Globus pallidus (tissue), 1 donor: ENCODE measurements at regions not wholly inside any gene's neighbourhood (a gene's known extent, or its start where the extent isn't known, plus 50 kb on each side); places are given as distances from the start of the nearest gene placed in this dataset.
A peak's percentile ranks its signal among the peaks of the same experiment; 100 is the strongest.
"Not testable (repeated sequence)": the region's sequence is repeated elsewhere in the genome, so short reads cannot be mapped to it uniquely, and the experiment has no call there.

ENCODE experiments used
- DNase-seq: peaks from one replicate; pipeline ENCODE4 v3.0.0-alpha.2; 2015; ENCODE audit warnings: low spot score

DNA sequence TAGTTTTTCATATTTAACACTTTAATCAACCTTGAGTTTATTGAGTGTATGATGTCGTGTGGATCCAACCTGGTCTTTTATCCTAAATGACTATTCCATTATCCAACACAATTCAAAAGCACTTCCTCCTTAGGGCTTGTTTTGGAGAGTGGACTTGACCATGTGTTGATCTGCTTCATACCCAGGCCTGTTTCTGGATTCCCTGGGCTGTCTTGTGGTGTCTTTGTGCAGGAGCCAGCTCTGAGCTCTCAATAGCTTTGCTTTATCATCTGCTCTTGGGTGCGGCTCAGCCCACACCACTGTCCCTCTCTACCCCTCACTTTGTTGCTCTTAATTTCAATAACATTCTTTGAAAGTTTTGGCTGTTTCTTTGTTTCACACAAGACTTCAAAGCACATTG lies 70.9 kb upstream of the CHST15 start:
- peak; percentile 33 for DNase-seq

DNA sequence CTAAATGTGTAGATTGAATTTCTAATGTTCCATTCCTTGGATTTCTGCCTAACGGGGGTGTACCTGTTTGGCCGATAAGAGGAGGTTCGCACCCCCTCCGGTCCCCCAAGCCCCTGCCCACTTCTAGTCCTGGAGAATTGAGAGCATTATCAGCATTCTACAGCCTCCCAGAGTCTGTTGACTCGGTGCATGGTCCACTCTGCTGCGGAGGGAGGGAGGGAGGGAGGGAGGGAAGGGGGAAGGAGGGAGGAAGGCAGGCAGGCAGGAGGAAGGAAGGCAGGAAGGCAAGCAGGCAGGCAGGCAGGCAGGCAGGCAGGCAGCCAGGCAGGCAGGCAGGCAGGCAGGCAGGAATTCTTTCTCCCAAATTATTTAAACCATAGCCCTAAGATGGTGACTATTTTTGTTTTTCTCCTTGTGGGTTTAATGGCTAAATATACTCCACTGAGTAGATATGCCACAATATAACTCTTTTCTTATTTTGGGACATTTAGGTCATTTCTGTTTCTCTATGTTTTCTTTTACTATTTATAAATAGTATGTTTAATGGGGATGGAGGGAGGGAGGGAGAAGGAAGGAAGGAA lies 69.5 kb upstream of the CHST15 start:
- DNase-seq = no peak

DNA sequence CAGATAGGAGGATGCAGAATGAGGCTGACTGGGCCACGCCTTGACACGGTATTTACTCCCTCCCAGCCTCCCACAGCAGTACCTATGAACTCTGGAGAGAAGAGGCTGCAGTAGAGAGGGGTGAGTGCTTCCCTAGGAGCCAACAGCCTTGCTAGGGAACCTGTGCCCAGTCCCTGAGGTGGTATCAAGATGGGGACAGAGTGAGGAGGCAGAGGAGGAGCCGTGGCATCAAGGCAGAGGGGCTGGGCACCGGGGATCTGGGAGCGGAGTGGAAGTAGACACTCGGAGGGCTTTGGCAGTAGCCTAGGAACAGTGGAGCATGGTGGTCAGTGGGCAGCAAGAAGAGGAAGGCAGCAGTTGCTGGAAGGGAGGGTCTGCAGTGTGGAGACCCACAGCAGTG lies 68.7 kb upstream of the CHST15 start:
- no peak for DNase-seq

DNA sequence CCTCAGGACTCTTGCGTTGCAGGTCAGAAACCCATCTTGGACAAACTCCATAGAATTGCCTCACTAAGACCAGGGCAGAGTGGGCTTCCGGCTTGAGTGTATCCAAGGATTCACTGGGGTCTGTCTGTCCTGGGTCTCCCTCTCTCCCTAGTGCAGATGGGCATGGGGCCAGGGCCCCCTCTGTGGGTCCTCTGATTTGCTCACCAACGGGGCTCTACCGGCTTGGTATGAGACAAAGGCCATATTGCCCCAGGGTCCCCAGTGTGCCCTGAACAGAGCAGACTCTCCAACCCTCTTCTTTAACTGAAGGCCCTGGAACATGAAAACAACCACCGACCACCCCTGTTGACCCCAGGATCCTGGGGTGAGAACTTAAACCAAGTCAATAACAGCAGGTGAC lies 68.2 kb upstream of the CHST15 start:
- DNase-seq = no peak

DNA sequence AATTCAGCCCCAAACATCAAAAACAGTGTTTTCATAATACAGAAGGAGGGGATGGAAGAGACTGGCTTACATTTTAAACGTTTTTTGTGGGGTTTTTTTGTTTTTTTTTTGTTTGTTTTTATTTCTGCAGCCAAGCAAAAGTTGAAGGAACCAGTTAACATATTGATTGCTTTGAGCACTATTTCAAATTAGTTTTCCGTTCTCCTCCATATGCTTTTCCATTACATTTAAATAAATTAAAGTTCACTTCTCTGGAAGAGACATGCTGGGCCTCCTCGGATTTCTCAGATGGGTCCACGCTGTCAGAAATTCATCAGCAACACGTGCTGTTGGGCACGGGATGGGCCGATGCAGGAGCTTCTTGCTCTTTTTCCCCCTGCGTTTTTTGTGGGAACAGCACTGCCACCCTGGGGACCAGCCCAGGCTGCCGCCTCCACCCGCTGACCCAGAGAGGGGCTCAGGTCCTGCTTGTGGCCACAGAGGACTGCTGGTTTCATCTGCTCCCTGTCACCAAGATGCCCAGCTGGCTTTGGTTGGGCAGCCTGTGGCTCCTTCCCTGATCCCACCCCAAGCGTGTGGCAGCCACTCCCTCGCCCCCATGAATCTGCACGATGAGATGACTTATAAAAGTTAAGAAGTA lies 67.7 kb upstream of the CHST15 start:
- DNase-seq = no peak

DNA sequence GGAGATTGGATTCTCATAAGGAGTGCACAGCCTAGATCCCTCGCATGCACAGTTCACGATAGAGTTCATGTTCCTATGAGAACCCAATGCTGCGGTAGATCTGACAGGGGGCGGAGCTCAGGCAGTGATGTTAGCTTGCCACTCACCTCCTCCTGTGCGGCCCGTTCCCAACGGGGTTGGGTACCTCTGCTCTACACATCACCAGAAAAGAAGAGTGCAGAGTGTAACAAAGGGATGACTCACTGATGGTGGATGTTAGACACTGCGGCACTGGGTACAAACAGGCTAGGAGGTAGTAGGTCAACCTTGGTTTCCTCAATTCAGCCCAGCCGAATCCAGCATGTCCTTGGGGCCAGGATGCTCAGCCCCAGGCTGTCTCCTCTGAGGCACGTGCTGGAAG lies 66.8 kb upstream of the CHST15 start:
- DNase-seq = no peak

DNA sequence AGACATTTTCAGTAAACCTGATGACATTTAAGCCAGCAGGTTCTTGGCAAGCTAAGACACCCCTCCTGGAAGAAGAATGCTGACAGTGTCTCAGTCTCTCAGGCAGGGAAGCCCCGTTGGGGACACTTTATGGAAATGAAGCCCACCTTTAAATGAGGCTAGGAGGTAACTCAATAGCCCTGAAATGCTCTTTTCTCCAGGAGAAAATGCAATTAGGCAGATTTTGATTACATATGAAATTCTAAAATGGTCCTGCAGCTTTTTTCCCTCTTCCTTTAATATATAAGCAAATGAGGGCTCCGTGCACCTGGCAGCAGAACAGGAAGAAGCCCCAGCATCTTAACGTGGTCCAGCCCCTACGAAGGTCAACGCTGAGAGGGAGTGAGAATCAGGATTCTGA lies 65.8 kb upstream of the CHST15 start:
- no peak for DNase-seq

DNA sequence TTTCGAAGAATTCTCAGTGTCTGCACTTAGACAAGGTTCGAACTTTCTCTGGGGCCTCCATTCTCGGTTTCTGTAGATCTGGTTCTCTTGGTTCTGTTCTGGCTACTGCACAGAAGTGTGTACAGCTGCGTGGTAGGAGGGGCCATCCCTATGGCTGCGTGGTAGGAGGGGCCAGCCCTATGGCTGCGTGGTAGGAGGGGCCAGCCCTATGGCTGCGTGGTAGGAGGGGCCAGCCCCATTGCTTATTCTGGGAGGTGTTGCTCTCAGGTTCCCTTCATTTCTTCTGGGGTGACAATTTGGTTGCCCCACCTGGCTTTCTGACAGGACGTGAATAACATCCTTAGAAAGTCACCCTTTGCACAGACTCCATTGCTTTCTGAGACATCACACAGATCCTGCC lies 65.2 kb upstream of the CHST15 start:
- no peak for DNase-seq

DNA sequence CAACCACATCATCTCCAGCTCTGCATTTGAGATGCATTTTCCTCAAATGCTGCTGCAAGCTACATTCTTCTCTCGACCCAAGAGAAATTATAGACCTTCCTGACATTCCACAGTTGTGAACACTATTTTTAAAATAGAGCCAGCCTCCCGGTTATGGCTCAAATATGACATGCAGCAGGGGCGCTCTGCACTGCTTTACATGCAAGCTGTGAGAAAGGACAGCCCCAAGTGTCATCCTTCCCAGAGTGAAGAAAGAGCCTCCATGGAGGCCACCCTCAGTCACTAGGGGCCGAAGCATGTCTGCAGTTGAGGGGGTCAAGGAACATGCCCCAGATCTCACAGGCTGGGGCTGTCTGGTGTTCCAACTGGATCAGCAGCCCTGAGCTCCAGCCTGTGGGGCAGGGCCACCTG lies 63.9 kb upstream of the CHST15 start:
- no peak for DNase-seq

DNA sequence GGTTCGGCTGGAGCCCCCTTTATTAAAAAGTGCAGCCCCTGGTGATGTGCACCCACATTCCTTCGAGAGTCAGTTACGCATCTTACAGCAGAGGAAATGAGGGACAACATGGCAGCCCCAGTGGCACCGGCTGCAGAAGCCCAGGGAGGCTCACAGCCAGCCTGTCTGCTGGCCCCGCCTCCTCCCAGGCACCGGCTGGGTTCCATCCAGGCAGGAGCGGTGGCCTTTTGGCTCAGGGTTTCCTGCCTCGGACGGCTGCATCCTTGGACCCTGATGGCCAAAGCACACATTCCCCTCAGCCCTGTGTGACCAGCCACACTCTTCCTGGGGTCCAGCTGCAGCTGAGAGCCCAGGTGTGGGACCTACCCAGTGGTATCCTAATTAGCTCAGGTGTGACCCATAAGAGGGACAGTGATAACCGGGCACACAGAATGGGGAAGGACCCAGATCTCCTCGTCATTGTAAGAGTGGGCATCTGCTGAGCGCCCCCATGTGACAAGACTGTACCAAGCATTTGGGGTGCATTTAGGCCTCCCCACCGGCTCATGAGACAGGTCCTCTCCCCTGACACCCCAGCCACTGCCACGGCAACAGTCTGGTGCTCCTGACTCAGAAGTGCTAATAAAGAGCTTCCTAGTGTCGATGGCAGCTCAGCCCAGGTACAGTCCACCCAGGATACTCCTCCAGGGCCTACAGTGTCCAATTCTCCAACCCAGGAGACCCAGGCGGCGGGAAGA lies 63.3 kb upstream of the CHST15 start:
- DNase-seq = no peak

DNA sequence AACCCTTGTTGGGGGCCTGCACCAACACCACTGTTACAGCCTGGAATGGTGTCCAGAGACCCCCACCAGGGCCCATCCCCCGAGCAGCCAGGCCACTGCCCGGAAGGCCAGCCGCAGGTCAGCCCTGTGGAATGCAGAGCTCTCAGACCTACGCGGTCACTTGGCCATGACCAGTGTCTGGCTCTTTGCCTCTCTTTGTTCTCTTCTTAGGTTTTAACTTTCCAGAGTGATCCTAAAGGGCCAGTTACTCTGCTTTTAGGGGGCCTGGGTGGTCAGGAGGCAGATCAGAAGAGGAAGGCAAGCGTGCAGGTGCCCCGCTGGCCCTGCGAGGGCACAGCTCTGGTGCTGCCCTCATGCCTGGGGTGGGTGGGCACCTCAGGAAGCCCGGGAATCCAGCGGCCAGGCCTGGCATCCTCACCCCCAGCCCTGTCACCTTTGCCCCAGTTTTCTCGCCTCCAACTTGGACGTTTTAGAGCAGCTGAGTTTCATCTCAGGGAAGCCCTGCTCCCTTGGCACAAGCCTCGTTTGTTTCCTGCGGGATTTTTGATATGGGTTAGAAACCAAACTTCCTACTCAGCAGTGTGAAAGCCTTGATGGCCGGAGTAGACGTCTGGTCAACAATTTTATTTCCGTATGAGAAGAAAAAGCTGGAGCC lies 62.5 kb upstream of the CHST15 start:
- no peak for DNase-seq

DNA sequence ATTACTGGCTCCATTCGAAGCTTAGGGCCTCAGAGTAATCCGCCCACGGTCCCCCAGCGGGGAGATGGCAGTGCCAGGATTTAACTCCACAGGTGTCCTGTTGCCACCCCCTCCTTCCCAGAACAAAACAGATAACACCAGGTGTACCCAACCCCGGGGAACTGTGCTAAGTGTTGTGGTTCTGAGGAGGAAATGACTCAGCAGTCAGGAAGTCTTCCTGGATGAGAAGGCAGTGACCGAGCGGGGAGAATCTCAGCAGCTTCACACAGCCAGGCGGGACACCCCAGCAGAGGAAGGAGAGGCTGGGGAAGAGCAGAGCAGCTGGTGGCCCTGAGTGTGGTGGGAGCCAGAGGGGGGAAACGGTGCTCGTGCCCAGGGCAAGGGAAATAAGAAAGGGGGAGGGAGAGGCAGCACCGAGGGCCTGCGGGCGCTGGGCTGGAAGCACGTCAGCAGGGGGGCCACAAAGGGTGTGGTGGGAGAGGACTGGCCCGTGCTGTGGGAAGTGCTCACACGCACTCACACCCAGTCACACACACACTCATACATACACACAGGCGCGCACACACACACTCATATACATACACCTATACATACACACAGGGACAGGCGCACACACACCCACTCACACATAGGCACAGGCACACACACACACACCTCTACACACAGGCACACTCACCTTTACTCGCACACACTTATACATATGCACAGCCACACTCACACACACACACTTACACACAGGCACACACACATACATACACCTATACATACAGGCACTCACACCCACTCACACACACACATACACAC lies 59.8 kb upstream of the CHST15 start:
- DNase-seq = no peak

DNA sequence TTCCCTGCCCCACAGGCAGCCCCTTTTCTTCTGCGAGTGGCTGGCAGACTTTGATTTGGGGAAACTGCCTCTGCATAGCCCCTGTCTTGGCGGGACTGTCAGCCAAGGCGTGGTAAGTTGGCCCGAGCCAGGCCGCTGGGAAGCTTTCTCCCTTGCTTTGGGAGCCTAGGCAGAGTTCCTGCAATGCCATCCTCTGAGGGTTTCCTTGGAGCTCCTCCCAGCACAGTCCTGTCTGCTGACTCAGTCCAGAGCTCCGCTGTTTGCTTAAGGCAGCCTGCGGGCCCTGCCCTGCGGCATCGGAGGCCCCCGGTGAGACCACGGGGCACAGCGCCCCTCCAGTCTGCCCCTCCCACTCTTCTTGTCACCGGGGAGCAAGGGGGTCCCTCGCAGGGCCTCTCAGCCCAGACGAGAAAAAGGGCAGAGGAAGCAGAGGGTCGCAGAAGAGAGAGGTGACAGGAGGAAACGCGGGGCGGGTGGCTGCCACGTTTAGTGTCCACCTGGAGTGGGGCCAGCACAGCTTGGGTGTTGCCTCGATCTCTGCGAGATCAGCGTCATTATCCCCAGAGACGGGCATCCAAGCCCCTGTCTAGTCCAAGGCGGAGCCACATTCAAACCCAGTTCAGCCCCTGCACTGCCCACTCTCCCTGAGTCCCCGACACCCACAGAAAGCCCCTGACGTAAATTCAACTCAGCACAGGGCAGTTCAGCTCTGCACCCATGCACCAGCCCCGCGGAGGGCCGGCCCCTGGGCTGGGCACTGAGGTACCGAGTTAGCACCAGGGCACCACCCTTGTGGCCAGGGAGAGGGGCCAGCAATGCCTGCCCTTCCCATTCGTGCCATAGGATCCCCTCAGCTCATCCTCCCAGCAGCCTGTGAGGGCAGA lies 59.0 kb upstream of the CHST15 start:
- peak; percentile 37 for DNase-seq

DNA sequence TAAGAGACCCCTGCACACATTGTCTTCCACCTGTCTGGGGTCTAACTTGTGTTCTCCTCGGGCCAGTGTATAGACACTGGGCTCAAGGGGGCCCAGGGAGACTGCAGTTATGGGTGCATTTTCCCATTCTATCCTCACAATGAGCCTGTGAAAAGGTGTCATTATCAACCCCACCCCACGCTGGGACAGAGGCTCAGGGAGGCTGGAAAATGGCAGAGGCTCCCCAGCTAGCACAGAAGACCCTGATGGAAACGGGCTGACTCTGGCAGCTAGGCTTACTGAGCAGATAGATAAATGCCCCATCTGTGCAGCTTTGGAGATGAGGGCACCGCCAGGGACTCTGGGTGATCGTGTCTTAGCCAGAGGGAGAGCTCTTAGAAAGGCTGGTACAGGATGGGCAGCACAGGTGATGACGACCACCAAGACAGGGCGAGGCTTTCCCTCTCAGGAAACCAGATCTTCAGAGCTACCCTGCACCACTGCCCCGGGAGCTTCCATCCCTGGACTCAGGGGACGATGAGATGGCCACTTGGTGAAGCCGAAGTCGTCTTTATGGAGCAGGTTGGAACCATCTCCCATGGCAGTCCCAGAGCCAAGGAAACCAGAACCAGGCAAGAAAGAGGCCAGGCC lies 58.2 kb upstream of the CHST15 start:
- no peak for DNase-seq

DNA sequence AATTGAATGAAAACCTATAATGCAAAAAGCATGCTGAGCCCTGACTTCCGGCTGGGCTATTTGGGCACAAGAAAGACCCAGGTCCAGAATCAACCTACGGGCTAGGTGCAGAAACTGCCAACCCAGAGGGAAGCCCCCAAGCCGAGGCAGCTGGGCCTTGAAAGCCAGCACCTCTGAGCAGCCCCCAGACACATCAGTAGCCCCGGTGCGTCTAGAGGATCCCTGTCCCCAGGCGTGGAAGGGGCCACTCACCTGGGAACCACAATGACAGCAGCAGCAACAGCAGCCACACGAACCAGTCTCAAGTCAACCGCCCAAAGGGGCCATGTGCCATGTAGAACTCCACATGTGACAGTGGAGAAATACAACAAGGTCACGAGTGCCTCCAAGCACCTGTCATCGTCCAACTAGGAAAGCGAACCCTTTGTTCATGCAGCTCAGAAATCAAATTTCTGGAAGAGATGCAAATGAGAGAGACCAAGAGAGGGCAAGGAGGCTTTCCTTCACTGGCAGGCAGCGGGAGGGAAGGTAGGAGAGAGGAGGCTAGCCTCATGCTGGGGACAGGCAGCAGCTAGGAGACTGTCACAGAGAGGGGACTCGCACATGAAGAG lies 57.5 kb upstream of the CHST15 start:
- no peak for DNase-seq

DNA sequence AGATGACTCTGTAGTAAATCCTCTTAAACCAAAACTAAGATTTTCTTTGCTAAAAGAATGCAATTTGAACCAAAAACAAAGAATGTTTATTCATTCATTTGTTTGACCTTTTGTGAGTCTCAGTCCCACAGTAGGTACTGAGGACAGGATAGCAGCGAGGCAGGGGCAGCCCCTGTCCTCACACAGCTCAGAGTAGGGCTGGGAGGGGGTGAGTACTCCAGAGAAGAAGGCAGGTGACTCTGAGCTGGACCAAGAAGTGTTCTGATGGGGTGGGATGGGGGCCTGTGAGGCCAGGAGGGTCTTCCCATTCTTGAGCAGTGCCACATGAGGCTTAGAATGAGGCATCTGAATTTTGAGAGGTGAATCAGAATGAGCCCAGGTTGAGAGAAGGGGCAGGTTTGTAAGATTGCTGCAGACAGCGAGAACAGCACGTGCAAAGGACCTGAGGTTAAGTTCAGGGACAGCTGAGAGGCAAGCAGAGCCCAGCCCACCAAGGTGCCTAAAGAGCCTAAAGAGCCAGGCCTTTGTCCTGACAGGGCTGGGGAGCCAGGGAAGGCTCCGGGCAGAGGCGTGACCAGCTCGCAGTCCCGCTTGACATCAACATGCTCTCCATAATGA lies 56.9 kb upstream of the CHST15 start:
- DNase-seq = no peak

DNA sequence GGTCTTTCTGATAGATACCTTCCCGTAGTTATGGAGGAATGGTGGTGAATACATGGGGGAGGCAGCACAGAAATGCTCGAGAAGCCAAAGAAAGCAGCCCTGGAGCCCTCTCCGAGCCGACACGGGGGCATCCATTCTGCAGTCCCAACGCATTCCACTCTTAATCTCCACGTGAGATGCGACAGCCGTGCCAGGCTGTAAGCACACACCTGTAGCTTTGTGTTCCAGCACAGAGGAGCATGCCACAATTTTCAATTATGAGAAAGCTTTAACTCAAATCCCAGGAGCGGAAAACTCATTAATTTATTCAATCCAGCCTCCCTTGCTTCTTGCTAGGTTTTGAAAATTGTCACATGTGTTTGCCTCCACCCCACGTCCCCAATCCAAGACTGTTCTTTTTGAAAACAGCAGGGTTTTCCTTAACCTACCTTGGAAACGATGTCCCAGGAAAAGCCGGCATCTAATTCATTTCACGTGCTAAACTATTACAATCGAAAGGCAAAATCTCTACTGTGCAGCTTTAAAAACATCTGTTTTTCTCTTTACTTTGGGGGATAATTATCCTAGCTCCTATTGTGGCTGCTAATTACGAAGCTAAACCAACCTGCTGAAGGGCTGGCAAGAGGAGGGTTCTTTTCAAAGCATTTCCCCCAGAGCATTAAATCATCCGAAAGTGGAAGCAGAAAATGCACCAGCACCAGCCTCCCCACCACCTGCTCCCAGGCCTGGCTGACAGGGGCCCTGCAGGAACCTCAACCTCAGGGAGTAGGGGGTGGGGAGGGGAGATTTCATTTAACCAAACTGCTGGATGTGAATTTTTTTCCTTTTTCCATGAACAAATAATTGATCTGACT lies 56.0 kb upstream of the CHST15 start:
- no peak for DNase-seq

DNA sequence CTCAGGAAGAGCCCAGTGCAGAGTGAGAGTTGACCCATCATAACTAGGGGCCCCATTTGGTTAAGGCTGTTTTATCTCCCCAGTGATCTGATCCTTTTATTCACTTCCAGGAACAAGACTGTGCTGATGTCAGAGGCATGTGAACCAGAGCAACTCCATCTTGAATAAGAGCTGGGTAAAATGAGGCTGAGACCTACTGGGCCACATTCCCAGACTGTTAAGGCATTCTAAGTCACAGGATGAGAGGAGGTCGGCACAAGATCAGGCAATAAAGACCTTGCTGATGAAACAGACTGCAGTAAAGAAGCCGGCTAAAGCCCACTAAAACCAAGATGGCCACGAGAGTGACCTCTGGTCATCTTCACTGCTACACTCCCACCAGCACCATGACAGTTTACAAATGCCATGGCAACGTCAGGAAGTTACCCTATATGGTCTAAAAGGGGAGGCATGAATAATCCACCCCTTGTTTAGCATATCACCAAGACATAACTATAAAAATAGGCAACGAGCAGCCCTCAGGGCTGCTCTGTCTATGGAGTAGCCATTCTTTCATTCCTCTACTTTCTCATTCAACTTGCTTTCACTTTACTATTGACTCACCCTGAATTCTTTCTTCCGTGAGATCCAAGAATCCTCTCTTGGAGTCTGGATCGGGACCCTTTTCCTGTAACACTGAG lies 55.3 kb upstream of the CHST15 start:
- DNase-seq = not testable (repeated sequence)
